Fibroblast of skin of back (primary cell): ENCODE measurements at regions not wholly inside any gene's neighbourhood (a gene's known extent, or its start where the extent isn't known, plus 50 kb on each side); places are given as distances from the start of the nearest gene placed in this dataset.
"Not testable (repeated sequence)": the region's sequence is repeated elsewhere in the genome, so short reads cannot be mapped to it uniquely, and the experiment has no call there.

ENCODE experiments used
- DNase-seq: peaks from one replicate; pipeline ENCODE4 v3.0.0-alpha.2; 2013

GRCh38 chr14:36465178-36465577 is 54.9 kb downstream of the NKX2-1 start:
- DNase-seq, result no peak

DNA sequence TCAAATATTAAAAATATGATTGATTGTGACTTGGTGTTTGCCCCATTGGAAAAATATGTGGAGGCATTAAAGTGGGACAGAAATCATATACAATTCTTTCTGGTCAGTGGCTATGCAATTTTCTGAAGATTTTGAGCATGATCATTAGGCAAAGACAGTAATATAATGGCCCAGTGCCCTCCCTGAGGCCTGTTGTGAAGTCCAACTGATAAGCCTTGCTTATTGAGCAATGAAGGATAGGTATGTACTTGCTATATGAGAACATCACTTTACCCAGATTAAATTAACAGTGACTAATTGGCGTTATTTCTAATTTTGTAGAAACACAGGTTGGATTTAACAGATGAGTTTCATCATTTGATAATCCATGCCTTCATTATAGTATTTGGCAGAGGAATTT is 57.1 kb downstream of the NKX2-1 start:
- no peak for DNase-seq

DNA sequence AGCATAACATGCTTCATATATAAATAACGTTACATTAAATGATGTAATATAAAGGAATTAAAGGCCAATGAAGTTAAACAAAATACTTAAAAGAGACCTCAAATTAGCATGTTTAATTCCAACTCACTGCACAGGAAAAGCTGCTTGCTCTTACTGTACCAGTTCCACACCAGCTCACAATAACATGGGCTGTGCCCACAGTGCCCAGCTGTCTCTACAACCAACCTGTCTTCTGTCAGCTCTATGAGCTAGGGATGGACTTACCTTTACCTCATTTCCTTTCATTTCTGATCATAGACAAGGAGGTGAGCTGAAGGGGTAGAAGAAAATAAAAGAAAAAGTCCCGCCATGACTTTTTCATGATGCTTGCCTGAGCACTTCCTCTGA is 64.8 kb downstream of the NKX2-1 start:
- DNase-seq, result no peak

DNA sequence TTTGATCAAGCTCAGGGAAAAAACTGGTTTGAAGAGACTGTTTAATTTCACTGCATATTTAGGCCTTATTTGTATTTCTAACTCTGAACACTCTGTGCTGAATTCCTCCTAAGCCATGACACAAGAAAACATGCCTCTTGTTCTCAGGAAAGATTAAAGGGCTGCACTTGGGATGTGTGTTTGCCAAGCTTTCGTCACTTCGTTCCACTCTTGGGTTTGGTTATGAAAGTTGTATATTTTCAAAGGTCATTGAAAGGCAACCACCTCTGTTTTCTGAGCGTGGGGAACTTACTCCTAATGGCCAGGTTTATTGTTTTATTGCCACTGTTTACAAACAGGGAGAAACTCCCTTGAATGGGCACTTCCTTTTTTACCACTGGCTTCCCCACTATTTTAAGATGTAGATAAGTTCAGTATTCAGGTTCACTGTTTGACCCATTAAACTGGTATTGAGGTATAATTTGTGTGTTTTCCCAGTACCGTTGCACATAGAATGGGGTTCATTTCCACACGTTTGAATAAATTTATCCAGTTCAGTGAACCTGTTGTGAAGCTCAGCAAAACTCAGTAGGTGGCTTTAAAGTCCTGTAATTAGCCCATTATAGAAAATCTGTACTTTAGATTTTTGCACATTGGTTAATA is 65.3 kb downstream of the NKX2-1 start:
- no peak for DNase-seq

DNA sequence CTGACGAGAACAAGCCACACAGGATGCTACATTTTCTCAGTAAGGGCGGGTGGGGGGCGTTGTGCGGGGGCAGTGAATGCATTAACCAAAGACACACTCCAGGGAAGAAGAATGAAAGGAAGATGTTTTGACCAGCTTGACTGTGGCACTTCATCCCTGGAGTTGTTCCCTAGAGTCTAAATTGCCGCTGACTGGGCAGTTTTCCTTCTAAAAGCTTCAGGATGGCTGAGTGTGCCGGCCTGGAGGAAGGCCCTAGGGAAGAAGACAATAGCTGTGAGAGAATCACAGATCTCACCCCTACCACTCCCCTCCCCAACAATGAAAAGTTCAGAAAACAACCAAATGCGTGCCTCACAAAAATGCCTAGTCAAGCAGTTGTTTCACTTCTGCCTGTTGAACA is 67.2 kb downstream of the NKX2-1 start:
- no peak for DNase-seq

DNA sequence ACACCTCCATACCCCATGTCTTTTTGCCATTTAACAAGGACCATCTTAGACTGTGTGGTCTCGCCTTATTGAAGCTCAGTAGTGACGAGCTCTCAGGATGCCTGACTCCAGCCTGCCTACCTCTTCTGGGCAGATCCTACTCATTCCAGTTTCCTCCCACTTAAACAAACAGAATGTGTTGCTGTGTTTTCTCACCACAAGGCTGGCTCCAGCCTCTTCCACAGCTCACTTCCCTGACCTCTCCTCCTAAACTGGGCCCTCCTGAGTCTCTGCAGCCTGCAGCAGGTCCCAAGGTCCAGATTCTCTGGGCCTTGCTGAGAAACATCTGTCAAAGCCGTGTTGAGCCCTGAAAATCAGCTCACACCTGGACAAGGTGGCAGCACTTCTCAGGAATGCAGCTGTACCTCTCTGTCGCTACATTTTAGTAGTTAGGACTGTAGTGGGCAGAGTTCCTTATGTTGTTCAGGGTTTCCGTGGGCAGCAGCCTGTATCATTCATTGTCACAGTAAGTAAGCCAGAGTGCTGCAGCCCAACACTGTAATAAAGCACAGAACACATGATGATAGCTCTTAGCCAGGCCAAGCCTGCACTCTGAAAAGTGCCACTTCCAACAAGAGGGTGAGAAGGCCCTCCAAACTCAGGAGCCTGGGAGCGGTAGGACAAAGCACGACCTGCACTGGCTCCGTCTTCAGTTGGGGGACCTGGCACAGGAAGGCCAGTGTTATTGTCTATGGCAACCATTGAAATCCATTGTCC is 68.5 kb downstream of the NKX2-1 start:
- DNase-seq, result no peak

- DNase-seq, result no peak
Measured at GRCh38 chr14:36450550-36450949, 69.5 kb downstream of the NKX2-1 start.

DNA sequence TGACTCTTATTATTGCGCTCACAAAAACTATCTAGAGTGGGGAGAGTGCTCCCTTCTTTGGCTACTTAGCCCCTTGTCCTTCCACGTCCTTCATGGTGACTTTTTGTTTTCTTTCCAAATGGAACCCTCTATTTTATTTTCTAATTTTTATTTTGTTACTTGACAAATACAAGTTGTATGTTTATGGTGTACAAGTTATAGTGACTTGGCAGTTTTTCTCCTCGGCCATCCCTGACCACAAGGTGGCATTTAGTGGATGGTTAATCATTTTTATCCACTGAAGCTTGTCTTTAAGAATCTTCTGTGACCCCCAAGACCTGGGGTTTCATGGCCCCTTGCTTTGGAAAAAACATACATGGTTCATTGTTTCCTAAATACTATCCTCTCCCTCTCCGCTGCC is 70.1 kb downstream of the NKX2-1 start:
- DNase-seq, result no peak

DNA sequence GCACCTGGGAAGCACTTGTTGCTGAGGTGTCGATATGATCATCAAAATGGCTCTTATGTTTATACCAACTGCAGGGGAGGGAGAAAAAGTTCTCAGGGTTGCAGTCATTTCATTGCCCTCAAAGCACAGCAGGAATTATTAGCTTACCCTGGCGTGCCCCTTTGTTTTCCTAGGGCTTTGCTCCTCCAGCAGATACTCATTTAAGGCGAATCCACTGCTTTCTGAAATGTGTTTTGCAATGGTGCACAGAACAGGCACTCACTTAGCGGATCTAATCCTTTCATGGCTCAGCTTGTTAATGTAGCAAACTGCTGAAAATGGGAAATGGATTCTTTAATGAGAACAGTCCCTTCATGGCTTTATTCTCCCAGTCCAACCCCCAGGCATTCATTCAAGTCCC is 76.7 kb downstream of the NKX2-1 start:
- DNase-seq, result no peak

GRCh38 chr14:36442824-36443241 is 77.2 kb downstream of the NKX2-1 start:
- no peak for DNase-seq

- DNase-seq, result no peak
Measured at GRCh38 chr14:36441283-36441682, 78.7 kb downstream of the NKX2-1 start.

GRCh38 chr14:36439766-36440165 is 80.3 kb downstream of the NKX2-1 start:
- no peak for DNase-seq

- no peak for DNase-seq
Measured at GRCh38 chr14:36438883-36439282, 81.1 kb downstream of the NKX2-1 start.

DNA sequence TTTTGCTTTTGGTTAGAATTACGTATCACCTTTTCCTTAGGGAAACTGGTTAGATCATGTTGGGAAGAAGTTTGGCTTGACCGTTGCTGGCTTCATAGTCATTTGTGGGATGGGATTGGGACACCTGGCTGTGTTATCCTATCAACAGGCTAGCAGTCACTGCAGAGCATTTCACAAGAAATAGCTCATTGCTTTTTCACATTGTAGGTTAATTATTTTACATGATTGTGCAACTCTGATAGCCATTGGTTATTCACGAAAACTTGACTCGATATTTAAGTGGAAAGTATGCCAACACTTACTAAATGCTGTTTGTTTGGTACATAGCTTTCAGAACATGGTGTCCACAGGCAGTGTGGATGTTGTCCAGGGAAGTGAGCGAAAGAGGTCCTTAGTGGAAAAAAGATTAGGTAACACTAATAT is 89.4 kb downstream of the NKX2-1 start:
- DNase-seq, result no peak

DNA sequence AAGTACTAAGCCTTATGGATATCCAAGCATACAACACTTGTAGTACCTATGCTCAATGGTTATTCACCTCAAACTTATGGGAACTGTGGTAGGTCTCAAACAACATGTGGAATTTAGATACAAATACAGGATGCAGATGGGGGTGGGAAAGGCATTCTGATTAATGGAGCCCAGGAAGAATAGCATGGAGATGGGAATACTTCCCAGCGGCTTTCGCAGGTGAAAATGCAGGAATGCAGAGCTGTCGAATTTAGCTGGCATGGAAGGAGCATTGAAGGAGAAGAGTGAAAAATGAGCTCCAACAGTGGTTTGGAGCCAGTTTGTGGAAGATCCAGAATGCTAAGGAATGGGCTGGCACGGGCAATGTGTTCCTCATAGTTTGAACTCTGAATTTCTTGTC is 89.9 kb downstream of the NKX2-1 start:
- DNase-seq, result no peak

DNA sequence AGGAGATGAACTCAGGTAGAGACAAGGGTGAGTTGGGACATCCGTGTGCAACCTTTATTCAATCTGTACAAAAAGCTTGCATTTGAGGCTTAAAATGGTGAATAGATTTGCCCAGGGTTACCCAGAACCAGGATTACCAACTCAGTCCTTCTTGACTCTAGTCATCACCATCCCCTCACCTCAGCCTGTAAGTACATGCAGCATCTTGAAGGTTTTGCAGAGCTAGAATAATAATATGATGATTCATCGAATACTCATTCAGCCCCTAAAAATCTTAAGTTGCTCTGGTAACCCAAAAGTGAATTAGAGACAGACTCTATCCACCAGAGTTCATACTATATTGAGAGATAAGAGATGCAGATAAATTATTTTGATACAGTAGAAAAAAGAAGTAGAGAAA is 90.3 kb downstream of the NKX2-1 start:
- no peak for DNase-seq

DNA sequence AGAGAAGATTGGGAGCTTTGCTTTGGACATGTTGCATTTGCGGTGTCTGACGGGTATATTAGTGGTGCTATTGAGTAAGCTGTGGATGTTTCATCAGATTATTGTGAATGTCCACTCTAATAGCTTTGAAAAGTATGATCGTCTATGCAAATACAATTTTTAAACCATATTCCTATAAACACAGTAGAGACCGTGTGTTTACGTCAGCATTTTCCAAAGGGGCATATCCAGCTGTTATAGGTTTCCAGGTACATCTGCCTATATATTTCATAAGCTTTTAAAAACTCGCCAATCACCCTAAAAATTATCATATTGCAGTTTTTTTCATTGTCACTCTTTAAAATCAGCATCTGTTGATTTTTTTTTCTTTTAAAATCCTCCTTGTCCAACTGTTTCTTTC is 91.7 kb downstream of the NKX2-1 start:
- DNase-seq, result no peak

GRCh38 chr14:36426836-36427235 is 93.2 kb downstream of the NKX2-1 start:
- no peak for DNase-seq

DNA sequence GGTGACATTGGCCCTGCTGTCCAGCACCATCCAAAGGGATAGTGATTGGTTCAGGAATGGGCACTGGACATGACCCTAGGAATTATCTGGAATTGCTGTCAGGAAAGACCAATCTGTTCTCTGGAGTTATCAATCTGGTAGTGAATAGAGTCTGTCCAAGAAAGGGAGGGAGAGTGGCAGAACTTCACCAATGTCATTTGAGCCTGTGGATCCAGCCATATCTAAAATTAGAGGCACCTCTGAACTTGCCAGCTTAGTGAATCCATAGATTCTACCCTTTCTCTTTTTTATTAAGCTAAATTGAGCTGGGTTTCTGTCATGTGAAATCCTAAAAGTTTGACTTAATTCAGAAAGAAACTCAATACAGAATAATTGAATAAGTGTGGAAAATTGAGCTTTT is 93.9 kb downstream of the NKX2-1 start:
- DNase-seq, result no peak

- DNase-seq, result no peak
Measured at GRCh38 chr14:36424478-36425102, 95.4 kb downstream of the NKX2-1 start.

DNA sequence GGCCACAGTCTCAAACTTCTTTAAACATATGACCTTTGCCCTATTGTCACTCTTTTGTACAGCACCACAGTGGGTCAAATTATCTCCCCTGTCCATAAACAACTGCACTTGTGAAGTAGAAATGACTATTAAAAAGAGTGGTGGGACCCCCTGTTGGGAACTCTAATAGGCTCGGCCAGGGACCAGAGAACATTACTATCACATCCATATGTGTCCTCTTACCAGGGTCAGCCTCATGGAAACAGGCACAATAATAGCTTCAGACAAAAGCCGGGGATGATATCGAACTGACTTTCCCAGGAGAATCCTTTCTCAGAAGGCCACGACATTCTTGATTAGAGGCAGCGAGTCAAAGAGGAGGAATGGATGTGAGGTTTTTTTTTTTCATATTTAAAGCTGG is 96.6 kb downstream of the NKX2-1 start:
- DNase-seq, result no peak

- no peak for DNase-seq
Measured at GRCh38 chr14:36420149-36420687, 99.8 kb upstream of the MBIP start.

DNA sequence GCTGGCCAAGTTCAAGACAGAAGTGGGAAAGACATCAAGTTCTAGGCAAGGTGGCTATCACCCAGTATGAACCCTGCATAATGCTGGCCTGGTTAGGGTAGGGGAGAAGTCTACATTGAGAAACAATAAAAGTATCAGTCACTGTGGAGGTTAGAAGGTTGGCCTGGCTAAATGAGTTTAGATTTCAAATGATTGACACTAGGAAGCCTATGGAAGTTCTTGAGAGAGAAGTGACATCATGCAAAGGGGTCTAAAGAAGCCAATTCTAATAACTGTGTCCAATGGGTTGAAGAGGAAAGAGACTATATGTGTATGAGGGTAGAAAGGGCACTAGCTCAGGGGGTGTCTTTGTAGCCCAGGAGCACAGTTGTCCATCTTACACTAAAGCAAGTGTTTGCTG is 98.5 kb upstream of the MBIP start:
- DNase-seq, result no peak

- not testable (repeated sequence) for DNase-seq
Measured at GRCh38 chr14:36411951-36412350, 91.5 kb upstream of the MBIP start.
